ENCODE measurements at regions not wholly inside any gene's neighbourhood (a gene's known extent, or its start where the extent isn't known, plus 50 kb on each side); places are given as distances from the start of the nearest gene placed in this dataset.

GRCh38 chr11:26143566-26144290 is 188.2 kb upstream of the ANO3 start:
- Mint-ChIP-seq H3K4me3 (no peak overlapping the region), H3K27me3 (no peaks in the 10 kb centered on the region), H3K9me3 (ENCODE audit: low read depth) (no peaks in the 10 kb centered on the region), H3K4me1 (no peaks in the 10 kb centered on the region), H3K36me3 (no peaks in the 10 kb centered on the region), H3K27ac (no peak overlapping the region)
- ATAC-seq (no peak), DNase-seq (no peak)
- CTCF ChIA-PET, result no interaction called here

- no peaks in the 10 kb centered on the region for H3K4me1 Mint-ChIP-seq
- no peaks in the 10 kb centered on the region for H3K36me3 Mint-ChIP-seq
- CTCF ChIA-PET, result no interaction called here
- H3K9me3 Mint-ChIP-seq (ENCODE audit: low read depth), result no peaks in the 10 kb centered on the region
- ATAC-seq, result no peak
- no peak overlapping the region for H3K4me3 Mint-ChIP-seq
- no peak for DNase-seq
- H3K27me3 Mint-ChIP-seq, result no peaks in the 10 kb centered on the region
- H3K27ac Mint-ChIP-seq, result no peak overlapping the region
Measured at GRCh38 chr11:26144291-26144690, 187.6 kb upstream of the ANO3 start.

- H3K4me1 Mint-ChIP-seq, result no peaks in the 10 kb centered on the region
- H3K27me3 Mint-ChIP-seq, result no peaks in the 10 kb centered on the region
- no peak for DNase-seq
- no peak overlapping the region for H3K4me3 Mint-ChIP-seq
- H3K36me3 Mint-ChIP-seq, result no peaks in the 10 kb centered on the region
- no peak overlapping the region for H3K27ac Mint-ChIP-seq
- no peak for ATAC-seq
- CTCF ChIA-PET, result no interaction called here
- H3K9me3 Mint-ChIP-seq (ENCODE audit: low read depth), result no peaks in the 10 kb centered on the region
Measured at GRCh38 chr11:26144911-26145310, 187.0 kb upstream of the ANO3 start.

GRCh38 chr11:26149585-26149984 is 182.3 kb upstream of the ANO3 start:
- Mint-ChIP-seq H3K27ac (no peak overlapping the region), H3K27me3 (no peaks in the 10 kb centered on the region), H3K4me3 (no peak overlapping the region), H3K36me3 (no peaks in the 10 kb centered on the region), H3K9me3 (ENCODE audit: low read depth) (no peaks in the 10 kb centered on the region), H3K4me1 (no peaks in the 10 kb centered on the region)
- no peak for DNase-seq
- no peak for ATAC-seq
- CTCF ChIA-PET, result no interaction called here

GRCh38 chr11:26150031-26150430 is 181.9 kb upstream of the ANO3 start:
- ATAC-seq (no peak), DNase-seq (no peak)
- Mint-ChIP-seq H3K4me3 (no peak overlapping the region), H3K27me3 (no peaks in the 10 kb centered on the region), H3K36me3 (no peaks in the 10 kb centered on the region), H3K27ac (no peak overlapping the region), H3K9me3 (ENCODE audit: low read depth) (no peaks in the 10 kb centered on the region), H3K4me1 (no peaks in the 10 kb centered on the region)
- CTCF ChIA-PET, result no interaction called here

GRCh38 chr11:26158251-26158650 is 173.7 kb upstream of the ANO3 start:
- Mint-ChIP-seq H3K27me3 (no peaks in the 10 kb centered on the region), H3K4me3 (no peak overlapping the region), H3K4me1 (no peaks in the 10 kb centered on the region), H3K36me3 (no peaks in the 10 kb centered on the region), H3K27ac (no peak overlapping the region), H3K9me3 (ENCODE audit: low read depth) (peaks cover 7% of the 10 kb centered on the region)
- CTCF ChIA-PET, result no interaction called here
- ATAC-seq (no peak), DNase-seq (no peak)

GRCh38 chr11:26162291-26162690 is 169.6 kb upstream of the ANO3 start:
- Mint-ChIP-seq H3K9me3 (ENCODE audit: low read depth) (peaks cover 7% of the 10 kb centered on the region), H3K4me1 (no peaks in the 10 kb centered on the region)
- CTCF ChIA-PET, result no interaction called here

GRCh38 chr11:26186389-26186788 is 145.5 kb upstream of the ANO3 start:
- Mint-ChIP-seq H3K27me3 (no peaks in the 10 kb centered on the region), H3K4me1 (no peaks in the 10 kb centered on the region), H3K36me3 (no peaks in the 10 kb centered on the region), H3K4me3 (no peak overlapping the region), H3K9me3 (ENCODE audit: low read depth) (no peaks in the 10 kb centered on the region), H3K27ac (no peak overlapping the region)
- ATAC-seq, result no peak
- CTCF ChIA-PET, result no interaction called here
- DNase-seq, result no peak

More at GRCh38 chr11:26162291-26162690, 169.6 kb upstream of the ANO3 start:
- no peaks in the 10 kb centered on the region for H3K27me3 Mint-ChIP-seq
- DNase-seq (no peak), ATAC-seq (no peak)
- no peak overlapping the region for H3K4me3 Mint-ChIP-seq
- no peak overlapping the region for H3K27ac Mint-ChIP-seq
- H3K36me3 Mint-ChIP-seq, result no peaks in the 10 kb centered on the region

GRCh38 chr11:26187639-26188038 is 144.3 kb upstream of the ANO3 start:
- Mint-ChIP-seq H3K27ac (no peak overlapping the region), H3K4me3 (no peak overlapping the region), H3K27me3 (no peaks in the 10 kb centered on the region), H3K4me1 (no peaks in the 10 kb centered on the region), H3K36me3 (no peaks in the 10 kb centered on the region), H3K9me3 (ENCODE audit: low read depth) (peaks cover 5% of the 10 kb centered on the region)
- CTCF ChIA-PET, result no interaction called here
- DNase-seq (no peak), ATAC-seq (no peak)

GRCh38 chr11:26188554-26188953 is 143.4 kb upstream of the ANO3 start:
- Mint-ChIP-seq H3K27me3 (no peaks in the 10 kb centered on the region), H3K4me3 (no peak overlapping the region), H3K4me1 (no peaks in the 10 kb centered on the region), H3K36me3 (no peaks in the 10 kb centered on the region), H3K27ac (no peak overlapping the region), H3K9me3 (ENCODE audit: low read depth) (peaks cover 5% of the 10 kb centered on the region)
- CTCF ChIA-PET, result no interaction called here
- ATAC-seq, result no peak
- no peak for DNase-seq

- Mint-ChIP-seq H3K27ac (no peak overlapping the region), H3K4me1 (no peaks in the 10 kb centered on the region), H3K36me3 (no peaks in the 10 kb centered on the region), H3K4me3 (no peak overlapping the region), H3K27me3 (no peaks in the 10 kb centered on the region), H3K9me3 (ENCODE audit: low read depth) (peaks cover 5% of the 10 kb centered on the region)
- ATAC-seq, result no peak
- CTCF ChIA-PET, result no interaction called here
- no peak for DNase-seq
Measured at GRCh38 chr11:26191193-26191592, 140.7 kb upstream of the ANO3 start.

GRCh38 chr11:26193694-26194365 is 138.1 kb upstream of the ANO3 start:
- H3K27me3 Mint-ChIP-seq, result no peaks in the 10 kb centered on the region
- no peak overlapping the region for H3K4me3 Mint-ChIP-seq
- H3K4me1 Mint-ChIP-seq, result no peaks in the 10 kb centered on the region
- ATAC-seq (no peak), DNase-seq (no peak)
- CTCF ChIA-PET, result no interaction called here
- no peak overlapping the region for H3K27ac Mint-ChIP-seq
- H3K9me3 Mint-ChIP-seq (ENCODE audit: low read depth), result peaks cover 7% of the 10 kb centered on the region
- H3K36me3 Mint-ChIP-seq, result no peaks in the 10 kb centered on the region

- no peaks in the 10 kb centered on the region for H3K36me3 Mint-ChIP-seq
- ATAC-seq (no peak), DNase-seq (no peak)
- no peak overlapping the region for H3K27ac Mint-ChIP-seq
- H3K4me1 Mint-ChIP-seq, result no peaks in the 10 kb centered on the region
- H3K4me3 Mint-ChIP-seq, result no peak overlapping the region
- H3K27me3 Mint-ChIP-seq, result no peaks in the 10 kb centered on the region
- peaks cover 7% of the 10 kb centered on the region for H3K9me3 Mint-ChIP-seq (ENCODE audit: low read depth)
- CTCF ChIA-PET, result no interaction called here
Measured at GRCh38 chr11:26194881-26195280, 137.0 kb upstream of the ANO3 start.

GRCh38 chr11:26198532-26199096 is 133.3 kb upstream of the ANO3 start:
- Mint-ChIP-seq H3K9me3 (ENCODE audit: low read depth) (peaks cover 7% of the 10 kb centered on the region), H3K27ac (no peak overlapping the region), H3K27me3 (no peaks in the 10 kb centered on the region), H3K4me3 (no peak overlapping the region), H3K4me1 (no peaks in the 10 kb centered on the region), H3K36me3 (no peaks in the 10 kb centered on the region)
- no peak for ATAC-seq
- CTCF ChIA-PET, result no interaction called here
- no peak for DNase-seq
